HG03575 (cell line): ENCODE measurements at regions not wholly inside any gene's neighbourhood (a gene's known extent, or its start where the extent isn't known, plus 50 kb on each side); places are given as distances from the start of the nearest gene placed in this dataset.
"Not testable (repeated sequence)": the region's sequence is repeated elsewhere in the genome, so short reads cannot be mapped to it uniquely, and the experiment has no call there.

ENCODE experiments used
- ATAC-seq: cut with Tn5 transposase; IDR thresholded peaks from one replicate; pipeline ENCODE4 v1.9.1; 2021; ENCODE audit not compliant: unreplicated experiment, insufficient number of reproducible peaks, low FRiP score; ENCODE audit errors: extremely low read depth

DNA sequence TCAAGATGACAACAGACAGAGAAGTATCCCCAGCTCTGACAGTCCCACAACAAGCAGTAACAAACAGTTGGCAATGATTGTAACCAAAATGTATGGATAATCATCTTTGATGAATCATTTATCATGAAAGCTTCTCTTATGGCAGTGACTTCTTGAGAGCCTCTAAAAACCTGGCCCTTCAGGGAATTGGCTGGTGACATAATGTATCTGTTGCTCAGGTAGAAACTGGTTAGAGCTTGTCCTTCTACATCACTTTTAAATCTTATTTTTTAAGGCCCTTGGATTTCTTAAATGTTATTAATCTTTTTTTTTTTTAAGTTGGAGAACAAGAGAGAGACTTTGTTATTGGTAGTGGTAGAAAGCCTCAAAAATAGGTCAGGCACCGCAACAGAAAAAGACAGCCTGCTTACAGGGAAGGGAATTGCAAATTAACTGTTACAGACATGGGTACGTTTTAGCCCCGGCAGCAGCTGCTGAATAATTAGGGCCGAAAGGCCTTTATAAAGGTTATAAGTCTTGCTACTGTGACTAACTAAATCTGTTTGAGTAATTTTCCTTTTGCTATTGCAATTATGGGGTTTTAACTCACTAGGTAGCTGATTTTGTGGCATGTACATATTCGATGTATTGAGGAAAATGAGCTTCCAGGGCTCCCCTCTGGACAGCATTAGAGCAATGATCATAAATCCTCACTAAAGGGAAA, 207.7 kb upstream of the LRRC4C start:
- no peak for ATAC-seq

- ATAC-seq = no peak
Measured at GRCh38 chr11:41675205-41675604, 215.8 kb upstream of the LRRC4C start.

DNA sequence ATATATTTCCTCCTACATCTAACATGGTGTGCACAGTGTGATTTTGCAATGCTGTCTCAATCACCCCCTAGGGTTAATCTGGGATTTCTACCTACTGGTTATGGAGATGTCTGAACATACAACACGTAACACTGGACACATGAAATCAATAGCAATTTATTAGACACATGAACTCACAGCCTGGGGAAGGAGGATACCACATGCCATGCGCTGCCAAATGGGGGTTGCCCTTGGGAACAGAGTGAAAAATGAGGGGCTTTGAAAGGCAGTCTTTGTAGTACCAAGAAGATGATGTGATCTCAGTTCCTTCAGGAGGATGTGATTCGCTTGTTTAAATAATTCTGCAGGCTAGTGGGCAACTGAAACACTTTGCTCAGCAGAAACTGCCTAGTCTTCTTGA, 253.6 kb upstream of the LRRC4C start:
- no peak for ATAC-seq

DNA sequence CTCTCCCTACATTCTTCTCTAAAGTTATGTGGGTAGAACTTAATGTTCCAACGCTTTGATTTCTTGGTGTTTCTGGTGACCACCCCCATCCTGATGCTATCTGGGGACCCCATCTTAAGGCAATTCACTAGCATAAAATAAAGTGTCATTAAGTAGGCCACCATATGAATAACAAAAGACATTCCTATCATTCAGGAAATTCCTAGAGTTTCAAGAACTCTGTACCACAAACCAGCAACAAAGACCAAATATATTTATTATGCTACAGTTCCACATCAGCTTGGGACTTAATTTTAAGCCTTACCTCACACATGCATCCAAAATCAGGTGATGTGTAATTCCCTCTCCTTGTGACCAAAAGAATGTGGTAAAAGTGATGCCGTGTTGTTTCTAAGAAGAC, 254.6 kb upstream of the LRRC4C start:
- ATAC-seq = no peak

DNA sequence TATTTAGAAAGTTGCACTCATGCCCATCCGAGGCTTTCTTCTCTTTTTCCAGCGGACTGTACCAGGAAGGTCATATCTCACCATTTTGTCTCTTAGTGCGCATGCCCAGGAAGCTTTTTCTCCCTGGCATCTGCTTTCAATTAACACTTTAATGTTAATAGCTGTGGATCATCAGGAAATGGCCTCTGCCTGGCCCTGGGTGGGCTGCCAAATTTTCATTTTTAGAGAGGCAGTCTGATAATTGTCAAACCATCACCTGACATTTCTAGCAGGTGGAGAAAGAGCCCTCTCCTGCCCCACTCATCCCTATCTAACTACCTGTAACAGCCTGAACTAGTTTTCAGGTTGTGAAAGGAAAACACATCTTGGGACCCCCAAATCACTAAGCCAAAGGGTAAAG, 257.4 kb upstream of the LRRC4C start:
- no peak for ATAC-seq

- no peak for ATAC-seq
Measured at GRCh38 chr11:41720761-41721160, 261.3 kb upstream of the LRRC4C start.

- ATAC-seq = not testable (repeated sequence)
Measured at GRCh38 chr11:41728161-41728560, 268.7 kb upstream of the LRRC4C start.

- ATAC-seq = no peak
Measured at GRCh38 chr11:41775296-41775695, 315.8 kb upstream of the LRRC4C start.

DNA sequence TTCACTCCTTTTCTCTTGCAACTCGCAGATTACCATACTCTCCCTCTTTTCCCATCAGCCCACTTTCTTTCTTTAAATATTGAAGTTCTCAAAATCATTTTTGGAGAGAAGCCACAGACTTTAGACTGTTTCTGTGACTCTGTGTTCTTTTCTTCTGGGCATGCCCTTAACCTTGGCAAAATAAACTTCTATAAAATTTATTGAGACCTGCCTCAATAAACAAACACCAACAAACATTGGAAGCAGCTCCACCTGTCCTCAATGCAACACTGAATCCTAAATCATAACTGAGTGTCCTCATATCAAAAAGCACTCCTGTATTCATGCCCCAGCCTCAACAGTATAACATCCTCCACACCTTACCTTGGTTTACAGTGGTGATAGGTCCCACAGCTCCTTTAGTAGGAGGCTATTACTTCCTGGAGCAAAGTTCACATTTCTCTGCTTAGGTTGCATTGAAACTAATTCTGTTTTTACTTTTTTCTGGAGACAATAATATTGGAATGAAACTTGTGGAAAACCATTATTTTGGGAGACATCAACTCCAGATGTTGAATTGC, 320.0 kb upstream of the LRRC4C start:
- ATAC-seq = no peak

DNA sequence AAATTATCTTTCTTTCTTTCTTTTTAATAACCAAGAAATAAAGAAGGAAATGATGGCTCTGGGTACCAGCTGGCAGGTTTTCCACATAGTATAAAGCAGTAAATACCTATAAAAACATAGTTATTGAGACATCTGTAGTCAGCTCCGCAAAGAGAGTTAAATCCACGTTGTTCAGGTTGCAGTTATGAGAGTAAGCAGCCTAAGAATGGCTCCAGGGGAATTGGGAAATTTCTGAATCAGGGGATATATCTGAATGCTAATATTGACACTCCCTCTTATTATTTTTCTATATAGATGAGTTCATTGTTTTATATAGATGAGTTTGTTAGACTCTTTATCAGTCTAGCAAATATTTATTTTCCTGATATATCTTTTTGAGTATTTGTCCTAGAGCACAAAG, 322.0 kb upstream of the LRRC4C start:
- no peak for ATAC-seq

GRCh38 chr11:41784513-41785335, 325.3 kb upstream of the LRRC4C start:
- no peak for ATAC-seq

DNA sequence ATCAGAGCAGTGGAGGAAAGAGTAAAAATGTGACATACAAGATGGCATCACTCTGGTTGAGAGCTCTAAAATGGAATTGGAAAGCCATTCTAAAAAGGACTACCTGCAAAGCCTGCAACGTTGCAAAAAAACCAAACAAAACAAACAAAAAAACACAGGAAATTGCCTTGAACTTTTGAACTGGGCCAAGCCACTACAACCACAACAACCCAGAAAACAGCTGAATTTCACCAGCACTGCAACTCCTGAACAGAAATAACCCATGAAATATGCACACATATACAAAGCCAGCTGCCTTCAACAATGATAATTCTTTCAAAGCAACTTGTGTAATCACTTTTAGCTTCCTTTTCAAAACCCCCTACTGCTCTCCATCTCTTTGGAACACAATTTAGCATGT, 326.6 kb upstream of the LRRC4C start:
- ATAC-seq = no peak

GRCh38 chr11:41788177-41788576, 328.7 kb upstream of the LRRC4C start:
- ATAC-seq = no peak

DNA sequence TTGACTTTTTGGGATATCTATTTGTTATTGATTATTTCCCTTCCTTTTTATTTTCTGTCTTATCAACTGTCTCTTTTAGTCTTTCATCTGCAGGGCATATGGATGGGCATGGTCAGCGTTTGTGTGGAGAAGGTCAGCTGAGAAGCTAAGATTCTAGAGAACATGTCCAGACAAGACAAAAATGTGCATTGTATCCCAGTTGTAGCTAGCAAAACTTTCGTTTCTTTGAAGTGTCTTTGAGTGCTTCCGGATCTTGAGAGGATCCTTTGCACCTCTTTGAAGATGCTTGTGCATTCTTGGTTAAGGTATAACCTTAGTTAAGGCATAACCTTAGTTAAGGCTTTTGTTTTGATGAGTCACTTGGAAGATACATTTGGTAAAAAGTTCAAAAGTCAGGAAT, 329.9 kb upstream of the LRRC4C start:
- no peak for ATAC-seq

GRCh38 chr11:41795004-41795403, 335.6 kb upstream of the LRRC4C start:
- no peak for ATAC-seq

DNA sequence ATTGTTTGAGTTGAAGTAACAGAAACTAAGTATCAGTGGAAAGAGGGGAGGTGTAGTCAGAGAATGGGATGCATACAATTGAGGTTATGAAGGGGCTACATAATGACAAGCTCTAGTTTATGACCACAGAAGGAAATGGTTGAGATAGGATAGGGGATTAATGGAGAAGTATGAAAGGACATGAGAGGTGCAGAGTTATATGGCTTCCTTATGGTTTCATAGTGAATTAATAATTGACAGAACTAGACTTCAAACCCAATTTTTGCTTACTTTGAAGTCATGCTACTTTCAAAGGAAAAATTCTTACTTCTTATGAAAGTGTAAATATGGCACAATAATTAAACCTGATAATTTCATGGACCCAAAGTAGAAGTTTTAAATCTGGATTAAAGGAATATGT, 340.3 kb upstream of the LRRC4C start:
- no peak for ATAC-seq

DNA sequence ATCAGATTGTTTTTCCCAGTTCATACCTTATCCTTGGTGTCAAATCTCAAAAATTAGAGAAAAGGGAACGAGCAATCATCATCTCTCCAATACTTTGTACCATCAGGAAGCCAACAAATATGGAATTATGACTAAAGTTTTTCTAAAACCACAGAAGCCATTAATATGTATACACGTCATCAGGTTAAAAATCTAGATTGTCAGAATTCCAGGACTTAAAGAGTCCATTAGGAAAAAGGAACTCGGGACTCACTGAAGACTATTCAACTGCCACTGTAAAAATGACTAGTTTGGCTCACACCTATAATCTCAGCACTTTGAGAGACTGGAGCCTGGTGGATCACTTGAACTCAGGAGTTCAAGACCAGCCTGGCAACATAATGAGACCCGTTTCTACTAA, 344.4 kb upstream of the LRRC4C start:
- ATAC-seq = no peak

DNA sequence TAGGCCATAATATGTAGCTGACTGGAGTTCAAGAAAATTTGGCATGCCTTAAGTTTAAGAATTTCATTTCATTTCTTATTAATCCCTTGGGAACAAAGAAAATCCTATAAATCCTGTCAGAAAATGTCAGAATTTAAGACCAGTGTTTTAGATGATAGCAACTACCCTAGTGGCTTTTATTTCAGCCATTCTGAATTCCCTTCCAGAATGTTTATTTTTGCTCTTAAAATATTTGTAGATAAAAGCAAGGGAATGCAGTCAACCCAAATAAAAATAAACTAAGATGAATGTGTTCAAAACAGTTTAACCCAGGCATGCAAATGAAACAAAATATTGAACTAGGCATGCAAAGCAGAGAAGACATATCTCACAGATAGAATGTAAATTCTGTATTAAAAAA, 356.9 kb upstream of the LRRC4C start:
- no peak for ATAC-seq

- ATAC-seq = not testable (repeated sequence)
Measured at GRCh38 chr11:41824287-41824686, 364.8 kb upstream of the LRRC4C start.

DNA sequence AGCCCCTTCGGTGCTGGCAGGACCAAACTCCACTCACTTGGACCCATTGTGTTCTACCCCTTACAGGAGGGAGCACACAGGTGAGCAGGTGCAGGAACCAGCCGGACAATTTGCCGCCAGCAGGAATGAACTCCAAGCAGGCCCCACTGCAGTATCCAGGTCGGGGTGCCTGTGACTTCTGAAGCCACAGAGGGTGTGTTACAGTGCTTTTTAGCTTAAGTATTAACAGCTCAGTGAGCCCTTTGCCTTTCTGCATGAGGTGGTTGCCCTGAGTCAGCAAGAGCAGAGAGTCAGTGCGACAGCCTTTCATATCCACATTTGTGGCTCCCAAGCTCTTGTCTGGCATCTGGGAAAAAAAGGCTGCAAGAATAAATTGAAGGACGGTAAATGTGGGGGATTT, 366.6 kb upstream of the LRRC4C start:
- no peak for ATAC-seq
